ENCODE measurements at regions not wholly inside any gene's neighbourhood (a gene's known extent, or its start where the extent isn't known, plus 50 kb on each side); places are given as distances from the start of the nearest gene placed in this dataset.

DNA sequence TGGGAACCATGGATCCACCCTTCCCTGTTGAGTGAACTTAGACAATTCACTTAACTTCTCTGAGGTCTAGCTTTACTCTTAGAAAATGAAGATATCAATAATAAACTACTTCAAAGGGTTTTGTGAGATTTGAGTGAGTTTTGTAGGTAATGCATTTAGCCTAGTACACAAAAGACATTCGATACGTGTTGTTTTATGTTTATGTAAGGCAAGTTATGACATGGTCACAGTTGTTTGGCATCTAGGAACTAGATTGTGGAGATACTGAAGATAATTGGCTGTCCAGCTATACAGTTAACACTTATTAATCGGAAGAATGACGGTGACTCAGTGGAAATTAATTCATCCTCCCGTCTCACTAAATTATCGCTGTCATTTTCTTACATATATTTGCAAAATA, 1781.1 kb upstream of the TENM3 start:
- intact Hi-C loops (cut with micrococcal nuclease): no loop called here
- no peaks in the 10 kb centered on the region for H3K79me1 ChIP-seq (ENCODE audit: low read depth in 1 of 2, low read length in 2 of 2)
- no CpG with 5 or more reads among the region's 6 CpGs for WGBS, 2 experiments (ENCODE audit: extremely low coverage in 2 of 2, insufficient read length in 1 of 2)
- no peak overlapping the region for H3K56ac ChIP-seq (ENCODE audit: extremely low read depth, insufficient read depth, low read length)
- no peaks in the 10 kb centered on the region for H4K20me1 ChIP-seq (ENCODE audit: insufficient read depth, low read length)
- no peak overlapping the region for H3K23ac ChIP-seq (ENCODE audit: low read depth, low read length)
- no peaks in the 10 kb centered on the region for H3K9me1 ChIP-seq (ENCODE audit: insufficient read depth, low read length)
- no peak overlapping the region for H4K8ac ChIP-seq (ENCODE audit: low read depth in 2 of 2, low read length in 2 of 2)
- H2BK15ac ChIP-seq (ENCODE audit: low read depth, low read length): no peak overlapping the region
- H2BK5ac ChIP-seq (ENCODE audit: low read depth, low read length, poor library complexity, severe bottlenecking): no peak overlapping the region
- ChIA-PET CTCF (no interaction called here), POLR2A (ENCODE audit: unreplicated experiment) (no interaction called here)
- no peak overlapping the region for H2BK20ac ChIP-seq (ENCODE audit: low read depth, low read length)
- no peak overlapping the region for H2AFZ ChIP-seq (replicated peaks; ENCODE audit: low read length, poor library complexity)
- no TSS peak for BruUV-seq (replicated peaks)
- dilution Hi-C loops (cut with HindIII; ENCODE audit: low sequenced_read_pairs, unreplicated experiment): no loop called here
- H3K36me3 ChIP-seq (ENCODE audit: control insufficient read depth, insufficient read depth, low read length): no peaks in the 10 kb centered on the region
- H3K9ac ChIP-seq (ENCODE audit: low read depth, low read length): no peak overlapping the region
- no peak overlapping the region for H2AK9ac ChIP-seq (replicated peaks; ENCODE audit: low read depth, low read length, poor library complexity)
- H3K4ac ChIP-seq (ENCODE audit: low read depth, low read length): no peak overlapping the region
- in situ Hi-C loops (cut with MboI; ENCODE audit: low sequenced_read_pairs): no loop called here
- H4K91ac ChIP-seq (ENCODE audit: insufficient read depth, low read depth, low read length): no peak overlapping the region
- no peak overlapping the region for H3K18ac ChIP-seq (ENCODE audit: low read depth, low read length)
- no peaks in the 10 kb centered on the region for H3K4me1 ChIP-seq (ENCODE audit: control insufficient read depth, insufficient read depth, low read length)
- H3K4me2 ChIP-seq (ENCODE audit: low read depth, low read length): no peak overlapping the region
- H3K27me3 ChIP-seq (ENCODE audit: control insufficient read depth, insufficient read depth, low read length): no peaks in the 10 kb centered on the region
- TF ChIP-seq USF2 (IDR thresholded peaks at IDR 0.05; ENCODE audit: low read depth, low read length): no peak
- no peak for TF ChIP-seq RFX5 (IDR thresholded peaks at IDR 0.05; ENCODE audit: low read depth, low read length)
- TF ChIP-seq CTCF (conservative IDR thresholded peaks at IDR 0.05; ENCODE audit: low read depth, low read length): no peak
- TF ChIP-seq POLR2A (IDR thresholded peaks at IDR 0.05; ENCODE audit: low read depth, low read length): no peak
- TF ChIP-seq BHLHE40 (IDR thresholded peaks at IDR 0.05; ENCODE audit: low read depth, low read length): no peak
- no peak for TF ChIP-seq CHD1 (IDR thresholded peaks at IDR 0.05; ENCODE audit: low read depth, low read length)
- TF ChIP-seq, protein P1, sequence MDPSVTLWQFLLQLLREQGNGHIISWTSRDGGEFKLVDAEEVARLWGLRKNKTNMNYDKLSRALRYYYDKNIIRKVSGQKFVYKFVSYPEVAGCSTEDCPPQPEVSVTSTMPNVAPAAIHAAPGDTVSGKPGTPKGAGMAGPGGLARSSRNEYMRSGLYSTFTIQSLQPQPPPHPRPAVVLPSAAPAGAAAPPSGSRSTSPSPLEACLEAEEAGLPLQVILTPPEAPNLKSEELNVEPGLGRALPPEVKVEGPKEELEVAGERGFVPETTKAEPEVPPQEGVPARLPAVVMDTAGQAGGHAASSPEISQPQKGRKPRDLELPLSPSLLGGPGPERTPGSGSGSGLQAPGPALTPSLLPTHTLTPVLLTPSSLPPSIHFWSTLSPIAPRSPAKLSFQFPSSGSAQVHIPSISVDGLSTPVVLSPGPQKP (IDR thresholded peaks at IDR 0.05; ENCODE audit: borderline replicate concordance, low read depth, low read length): no peak
- no peak for TF ChIP-seq MAZ (IDR thresholded peaks at IDR 0.05; ENCODE audit: borderline replicate concordance, low read depth, low read length)
- no peak for TF ChIP-seq RAD21 (IDR thresholded peaks at IDR 0.05; ENCODE audit: low read length)
- TF ChIP-seq CEBPB (IDR thresholded peaks at IDR 0.05; ENCODE audit: low read depth, low read length): no peak
- TF ChIP-seq MAFK (IDR thresholded peaks at IDR 0.05; ENCODE audit: low read depth, low read length): no peak
- no peak for TF ChIP-seq MXI1 (IDR thresholded peaks at IDR 0.05; ENCODE audit: borderline replicate concordance, low read depth, low read length)
- H3K9me3 ChIP-seq (ENCODE audit: control insufficient read depth, insufficient read depth, low read length): no peaks in the 10 kb centered on the region
- H3K27ac ChIP-seq (ENCODE audit: insufficient read depth, low read length): no peak overlapping the region
- no peak overlapping the region for H2BK120ac ChIP-seq (ENCODE audit: low read depth, low read length)
- no peak overlapping the region for H3K4me3 ChIP-seq (ENCODE audit: insufficient read depth, low read depth, low read length)
- H4K5ac ChIP-seq (ENCODE audit: low read depth, low read length): no peak overlapping the region
- ATAC-seq (ENCODE audit: low read depth) (no peak), DNase-seq (no peak)
- H3K14ac ChIP-seq (replicated peaks; ENCODE audit: low read depth, low read length): no peak overlapping the region
- no peak overlapping the region for H2AK5ac ChIP-seq (ENCODE audit: low read depth, low read length)

Measured in IMR-90 (cell line).